ENCODE measurements at regions not wholly inside any gene's neighbourhood (a gene's known extent, or its start where the extent isn't known, plus 50 kb on each side); places are given as distances from the start of the nearest gene placed in this dataset.
"Not testable (repeated sequence)": the region's sequence is repeated elsewhere in the genome, so short reads cannot be mapped to it uniquely, and the experiment has no call there.

GRCh38 chr9:78428640-78429039 is 131.7 kb downstream of the PSAT1 start:
- no peak for TF ChIP-seq CTCF (IDR thresholded peaks at IDR 0.05)
- H3K27me3 ChIP-seq = no peaks in the 10 kb centered on the region
- H3K9me3 ChIP-seq = no peaks in the 10 kb centered on the region
- DNase-seq (no peak), ATAC-seq (no peak)
- no peaks in the 10 kb centered on the region for H3K36me3 ChIP-seq
- intact Hi-C loops (cut with DNase I) = no loop called here
- no peak overlapping the region for H3K4me3 ChIP-seq
- H3K27ac ChIP-seq = no peak overlapping the region
- H3K4me1 ChIP-seq = no peaks in the 10 kb centered on the region

- H3K4me1 ChIP-seq = no peaks in the 10 kb centered on the region
- no peaks in the 10 kb centered on the region for H3K9me3 ChIP-seq
- ATAC-seq = no peak
These were observed 133.5 kb downstream of the PSAT1 start for GRCh38 chr9:78430387-78430786.

GRCh38 chr9:78431039-78431438 is 134.1 kb downstream of the PSAT1 start:
- H3K36me3 ChIP-seq; DNase-seq; intact Hi-C loops (cut with DNase I); ATAC-seq; H3K4me3 ChIP-seq; H3K27ac ChIP-seq; H3K9me3 ChIP-seq; H3K4me1 ChIP-seq; H3K27me3 ChIP-seq: not testable (repeated sequence)

More at GRCh38 chr9:78430387-78430786, 133.5 kb downstream of the PSAT1 start:
- H3K27ac ChIP-seq = no peak overlapping the region
- no peak overlapping the region for H3K4me3 ChIP-seq
- no peak for TF ChIP-seq CTCF (IDR thresholded peaks at IDR 0.05)
- DNase-seq = no peak
- intact Hi-C loops (cut with DNase I) = no loop called here
- no peaks in the 10 kb centered on the region for H3K36me3 ChIP-seq
- no peaks in the 10 kb centered on the region for H3K27me3 ChIP-seq

GRCh38 chr9:78436873-78437272 is 139.9 kb downstream of the PSAT1 start:
- Histone ChIP-seq H3K27ac (no peak overlapping the region), H3K27me3 (no peaks in the 10 kb centered on the region), H3K4me3 (no peak overlapping the region), H3K9me3 (no peaks in the 10 kb centered on the region), H3K4me1 (no peaks in the 10 kb centered on the region), H3K36me3 (no peaks in the 10 kb centered on the region)
- intact Hi-C loops (cut with DNase I) = no loop called here
- DNase-seq = no peak
- no peak for ATAC-seq
- no peak for TF ChIP-seq CTCF (IDR thresholded peaks at IDR 0.05)

- H3K4me3 ChIP-seq = no peak overlapping the region
- no peak for TF ChIP-seq CTCF (IDR thresholded peaks at IDR 0.05)
- H3K4me1 ChIP-seq = no peaks in the 10 kb centered on the region
- H3K27me3 ChIP-seq = no peaks in the 10 kb centered on the region
- no peaks in the 10 kb centered on the region for H3K9me3 ChIP-seq
- no peaks in the 10 kb centered on the region for H3K36me3 ChIP-seq
- ATAC-seq (no peak), DNase-seq (no peak)
- intact Hi-C loops (cut with DNase I) = no loop called here
- H3K27ac ChIP-seq = no peak overlapping the region
These were observed 140.4 kb downstream of the PSAT1 start for GRCh38 chr9:78437296-78437695.

GRCh38 chr9:78437806-78438205 is 140.9 kb downstream of the PSAT1 start:
- intact Hi-C loops (cut with DNase I) = no loop called here
- no peaks in the 10 kb centered on the region for H3K27me3 ChIP-seq
- H3K4me3 ChIP-seq = no peak overlapping the region
- no peak for TF ChIP-seq CTCF (IDR thresholded peaks at IDR 0.05)
- no peaks in the 10 kb centered on the region for H3K36me3 ChIP-seq
- H3K27ac ChIP-seq = no peak overlapping the region
- H3K9me3 ChIP-seq = no peaks in the 10 kb centered on the region
- DNase-seq (no peak), ATAC-seq (no peak)
- no peaks in the 10 kb centered on the region for H3K4me1 ChIP-seq

Data from upper lobe of right lung (tissue), 1 donor.